Thymus (tissue), 11 donors: ENCODE measurements at regions not wholly inside any gene's neighbourhood (a gene's known extent, or its start where the extent isn't known, plus 50 kb on each side); places are given as distances from the start of the nearest gene placed in this dataset.

Experiments used
- DNase-seq, 9 donors: peaks; one replicate each; pipeline ENCODE4 v3.0.0-alpha.2; 2013; ENCODE audit warnings: low spot score in 9 of 9, low read depth in 6 of 9, missing footprints in 1 of 9
- H3K27ac ChIP-seq, 2 donors: one replicate each; pipeline ENCODE4 v1.5.1; 2013; ENCODE audit warnings: control low read depth in 1 of 2, low read depth in 1 of 2, low read length in 1 of 2, mild to moderate bottlenecking in 1 of 2, moderate library complexity in 1 of 2
- H3K27me3 ChIP-seq, 2 donors: one replicate each; pipeline ENCODE4 v1.5.1; 2013; ENCODE audit warnings: low read length in 1 of 2; ENCODE audit not compliant: control insufficient read depth in 2 of 2, insufficient read depth in 1 of 2
- H3K36me3 ChIP-seq, 2 donors: one replicate each; pipeline ENCODE4 v1.5.1; 2013; ENCODE audit warnings: low read length in 1 of 2, mild to moderate bottlenecking in 1 of 2, moderate library complexity in 1 of 2; ENCODE audit not compliant: control insufficient read depth in 2 of 2, insufficient read depth in 2 of 2
- H3K4me1 ChIP-seq, 2 donors: one replicate each; pipeline ENCODE4 v1.5.1; 2013; ENCODE audit warnings: low read length in 2 of 2; ENCODE audit not compliant: control insufficient read depth in 2 of 2, insufficient read depth in 2 of 2
- H3K4me3 ChIP-seq, 2 donors: one replicate each; pipeline ENCODE4 v1.5.1; 2013; ENCODE audit warnings: low read length in 2 of 2, control low read depth in 1 of 2, mild to moderate bottlenecking in 1 of 2
- H3K9me3 ChIP-seq, 2 donors: one replicate each; pipeline ENCODE4 v1.5.1; 2013; ENCODE audit warnings: low read length in 1 of 2, mild to moderate bottlenecking in 1 of 2; ENCODE audit not compliant: control insufficient read depth in 2 of 2, insufficient read depth in 1 of 2
- WGBS: extraction: QIAGEN DNeasy Blood & Tissue Kit; methylation state at CpG from one replicate; pipeline ENCODE4 v1.1.7; 2013; 5-methylcytosine and 5-hydroxymethylcytosine counted together
- donor health status: healthy.

- H3K36me3 ChIP-seq: no peaks in the 10 kb centered on the region
- DNase-seq: no peak
- H3K27me3 ChIP-seq: peaks cover 0 to 5% of the 10 kb centered on the region in 2 donors
- no peaks in the 10 kb centered on the region for H3K9me3 ChIP-seq
- no peak overlapping the region for H3K4me3 ChIP-seq
- WGBS: 82% methylated on average over 2 of the region's 2 CpGs
- no peaks in the 10 kb centered on the region for H3K4me1 ChIP-seq
- no peak overlapping the region for H3K27ac ChIP-seq
Measured at GRCh38 chr3:124556636-124557035, 173.6 kb upstream of the UMPS start.

- H3K27ac ChIP-seq: no peak overlapping the region
- WGBS: 55% methylated on average over 5 of the region's 5 CpGs
- no peak for DNase-seq
Measured at GRCh38 chr3:124557433-124558232, 172.6 kb upstream of the UMPS start.

GRCh38 chr3:124558991-124559845 is 171.0 kb upstream of the UMPS start:
- Histone ChIP-seq H3K9me3 (no peaks in the 10 kb centered on the region), H3K27ac (peak overlapping the region in 1 of 2 donors; percentile 17), H3K27me3 (peaks cover 0 to 3% of the 10 kb centered on the region in 2 donors), H3K4me3 (no peak overlapping the region), H3K4me1 (no peaks in the 10 kb centered on the region), H3K36me3 (no peaks in the 10 kb centered on the region)
- WGBS: 91% methylated on average over 8 of the region's 8 CpGs
- DNase-seq: no peak

More at GRCh38 chr3:124557433-124558232, 172.6 kb upstream of the UMPS start:
- peaks cover 0 to 3% of the 10 kb centered on the region in 2 donors for H3K27me3 ChIP-seq
- H3K36me3 ChIP-seq: no peaks in the 10 kb centered on the region
- H3K4me3 ChIP-seq: no peak overlapping the region
- H3K4me1 ChIP-seq: no peaks in the 10 kb centered on the region
- no peaks in the 10 kb centered on the region for H3K9me3 ChIP-seq

GRCh38 chr3:124559846-124560574 is 170.2 kb upstream of the UMPS start:
- peak in 8 of 9 donors; percentile 22 to 68 (median 38) for DNase-seq
- no peak overlapping the region for H3K27ac ChIP-seq
- no peaks in the 10 kb centered on the region for H3K4me1 ChIP-seq
- WGBS: 36% methylated on average over 9 of the region's 9 CpGs
- no peaks in the 10 kb centered on the region for H3K9me3 ChIP-seq
- H3K27me3 ChIP-seq: peaks cover 0 to 3% of the 10 kb centered on the region in 2 donors
- H3K4me3 ChIP-seq: no peak overlapping the region
- no peaks in the 10 kb centered on the region for H3K36me3 ChIP-seq

- Histone ChIP-seq H3K4me3 (no peak overlapping the region), H3K27ac (no peak overlapping the region), H3K27me3 (peaks cover 0 to 3% of the 10 kb centered on the region in 2 donors), H3K36me3 (no peaks in the 10 kb centered on the region), H3K9me3 (no peaks in the 10 kb centered on the region), H3K4me1 (no peaks in the 10 kb centered on the region)
- DNase-seq: no peak
- WGBS: 96% methylated on average over 2 of the region's 2 CpGs
Measured at GRCh38 chr3:124560666-124561215, 169.5 kb upstream of the UMPS start.

GRCh38 chr3:124562769-124563168 is 167.5 kb upstream of the UMPS start:
- Histone ChIP-seq H3K27me3 (peaks cover 0 to 3% of the 10 kb centered on the region in 2 donors), H3K9me3 (no peaks in the 10 kb centered on the region), H3K27ac (no peak overlapping the region), H3K36me3 (no peaks in the 10 kb centered on the region), H3K4me1 (no peaks in the 10 kb centered on the region), H3K4me3 (no peak overlapping the region)
- DNase-seq: no peak
- WGBS: 98% methylated on average over 14 of the region's 14 CpGs

GRCh38 chr3:124563376-124563775 is 166.9 kb upstream of the UMPS start:
- WGBS: 96% methylated on average over 3 of the region's 3 CpGs
- no peaks in the 10 kb centered on the region for H3K9me3 ChIP-seq
- DNase-seq: no peak
- peaks cover 0 to 3% of the 10 kb centered on the region in 2 donors for H3K27me3 ChIP-seq
- H3K36me3 ChIP-seq: no peaks in the 10 kb centered on the region
- H3K4me1 ChIP-seq: no peaks in the 10 kb centered on the region
- H3K4me3 ChIP-seq: no peak overlapping the region
- H3K27ac ChIP-seq: no peak overlapping the region

- H3K4me1 ChIP-seq: no peaks in the 10 kb centered on the region
- peaks cover 0 to 3% of the 10 kb centered on the region in 2 donors for H3K27me3 ChIP-seq
- peak in 8 of 9 donors; percentile 8 to 60 (median 28) for DNase-seq
- no peak overlapping the region for H3K4me3 ChIP-seq
- no peaks in the 10 kb centered on the region for H3K36me3 ChIP-seq
- no peaks in the 10 kb centered on the region for H3K9me3 ChIP-seq
- H3K27ac ChIP-seq: no peak overlapping the region
- WGBS: 20% methylated on average over 5 of the region's 5 CpGs
Measured at GRCh38 chr3:124565013-124565412, 165.2 kb upstream of the UMPS start.
